ENCODE measurements at regions not wholly inside any gene's neighbourhood (a gene's known extent, or its start where the extent isn't known, plus 50 kb on each side); places are given as distances from the start of the nearest gene placed in this dataset.

DNA sequence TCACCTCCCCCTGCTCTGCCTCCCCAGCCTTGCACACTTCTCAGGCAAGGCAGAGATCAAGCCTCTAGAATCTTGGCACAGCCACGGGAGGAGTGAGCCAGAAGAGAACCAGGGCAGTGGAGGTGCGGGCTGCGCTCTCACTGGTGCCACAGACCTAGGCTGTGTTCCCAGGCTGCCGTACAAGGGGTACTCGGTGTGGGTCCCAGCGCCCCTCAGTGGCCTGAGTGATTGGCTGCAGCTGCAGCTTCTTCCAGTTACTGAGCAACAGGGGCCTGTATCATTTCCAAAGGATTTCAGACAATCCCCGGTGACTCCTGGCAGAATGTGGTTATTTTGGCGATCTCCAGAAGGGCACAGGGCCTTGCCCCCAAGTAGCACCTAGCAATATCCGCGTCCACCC is 1852.1 kb downstream of the TP53TG3F start:
- H3K27me3 ChIP-seq (ENCODE audit: insufficient read depth, poor library complexity, severe bottlenecking), result no peaks in the 10 kb centered on the region
- no peak overlapping the region for H3K27ac ChIP-seq (replicated peaks)
- DNase-seq (ENCODE audit: low read depth in 1 of 2, low spot score in 1 of 2), result no peak
- TF ChIP-seq GABPA (IDR thresholded peaks at IDR 0.05; ENCODE audit: low read depth), result no peak
- TF ChIP-seq SPI1 (IDR thresholded peaks at IDR 0.05; ENCODE audit: borderline replicate concordance, low read depth), result no peak
- TF ChIP-seq, protein P1, sequence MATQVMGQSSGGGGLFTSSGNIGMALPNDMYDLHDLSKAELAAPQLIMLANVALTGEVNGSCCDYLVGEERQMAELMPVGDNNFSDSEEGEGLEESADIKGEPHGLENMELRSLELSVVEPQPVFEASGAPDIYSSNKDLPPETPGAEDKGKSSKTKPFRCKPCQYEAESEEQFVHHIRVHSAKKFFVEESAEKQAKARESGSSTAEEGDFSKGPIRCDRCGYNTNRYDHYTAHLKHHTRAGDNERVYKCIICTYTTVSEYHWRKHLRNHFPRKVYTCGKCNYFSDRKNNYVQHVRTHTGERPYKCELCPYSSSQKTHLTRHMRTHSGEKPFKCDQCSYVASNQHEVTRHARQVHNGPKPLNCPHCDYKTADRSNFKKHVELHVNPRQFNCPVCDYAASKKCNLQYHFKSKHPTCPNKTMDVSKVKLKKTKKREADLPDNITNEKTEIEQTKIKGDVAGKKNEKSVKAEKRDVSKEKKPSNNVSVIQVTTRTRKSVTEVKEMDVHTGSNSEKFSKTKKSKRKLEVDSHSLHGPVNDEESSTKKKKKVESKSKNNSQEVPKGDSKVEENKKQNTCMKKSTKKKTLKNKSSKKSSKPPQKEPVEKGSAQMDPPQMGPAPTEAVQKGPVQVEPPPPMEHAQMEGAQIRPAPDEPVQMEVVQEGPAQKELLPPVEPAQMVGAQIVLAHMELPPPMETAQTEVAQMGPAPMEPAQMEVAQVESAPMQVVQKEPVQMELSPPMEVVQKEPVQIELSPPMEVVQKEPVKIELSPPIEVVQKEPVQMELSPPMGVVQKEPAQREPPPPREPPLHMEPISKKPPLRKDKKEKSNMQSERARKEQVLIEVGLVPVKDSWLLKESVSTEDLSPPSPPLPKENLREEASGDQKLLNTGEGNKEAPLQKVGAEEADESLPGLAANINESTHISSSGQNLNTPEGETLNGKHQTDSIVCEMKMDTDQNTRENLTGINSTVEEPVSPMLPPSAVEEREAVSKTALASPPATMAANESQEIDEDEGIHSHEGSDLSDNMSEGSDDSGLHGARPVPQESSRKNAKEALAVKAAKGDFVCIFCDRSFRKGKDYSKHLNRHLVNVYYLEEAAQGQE (IDR thresholded peaks at IDR 0.05; ENCODE audit: insufficient replicate concordance, low read depth), result no peak
- no peak for TF ChIP-seq POLR2AphosphoS5 (IDR thresholded peaks at IDR 0.05; ENCODE audit: low read depth)
- TF ChIP-seq, protein P2, sequence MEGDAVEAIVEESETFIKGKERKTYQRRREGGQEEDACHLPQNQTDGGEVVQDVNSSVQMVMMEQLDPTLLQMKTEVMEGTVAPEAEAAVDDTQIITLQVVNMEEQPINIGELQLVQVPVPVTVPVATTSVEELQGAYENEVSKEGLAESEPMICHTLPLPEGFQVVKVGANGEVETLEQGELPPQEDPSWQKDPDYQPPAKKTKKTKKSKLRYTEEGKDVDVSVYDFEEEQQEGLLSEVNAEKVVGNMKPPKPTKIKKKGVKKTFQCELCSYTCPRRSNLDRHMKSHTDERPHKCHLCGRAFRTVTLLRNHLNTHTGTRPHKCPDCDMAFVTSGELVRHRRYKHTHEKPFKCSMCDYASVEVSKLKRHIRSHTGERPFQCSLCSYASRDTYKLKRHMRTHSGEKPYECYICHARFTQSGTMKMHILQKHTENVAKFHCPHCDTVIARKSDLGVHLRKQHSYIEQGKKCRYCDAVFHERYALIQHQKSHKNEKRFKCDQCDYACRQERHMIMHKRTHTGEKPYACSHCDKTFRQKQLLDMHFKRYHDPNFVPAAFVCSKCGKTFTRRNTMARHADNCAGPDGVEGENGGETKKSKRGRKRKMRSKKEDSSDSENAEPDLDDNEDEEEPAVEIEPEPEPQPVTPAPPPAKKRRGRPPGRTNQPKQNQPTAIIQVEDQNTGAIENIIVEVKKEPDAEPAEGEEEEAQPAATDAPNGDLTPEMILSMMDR (IDR thresholded peaks at IDR 0.05; ENCODE audit: insufficient read depth, low read length), result no peak
- H3K4me3 ChIP-seq (replicated peaks; ENCODE audit: insufficient read depth, low read length), result no peak overlapping the region

DNA sequence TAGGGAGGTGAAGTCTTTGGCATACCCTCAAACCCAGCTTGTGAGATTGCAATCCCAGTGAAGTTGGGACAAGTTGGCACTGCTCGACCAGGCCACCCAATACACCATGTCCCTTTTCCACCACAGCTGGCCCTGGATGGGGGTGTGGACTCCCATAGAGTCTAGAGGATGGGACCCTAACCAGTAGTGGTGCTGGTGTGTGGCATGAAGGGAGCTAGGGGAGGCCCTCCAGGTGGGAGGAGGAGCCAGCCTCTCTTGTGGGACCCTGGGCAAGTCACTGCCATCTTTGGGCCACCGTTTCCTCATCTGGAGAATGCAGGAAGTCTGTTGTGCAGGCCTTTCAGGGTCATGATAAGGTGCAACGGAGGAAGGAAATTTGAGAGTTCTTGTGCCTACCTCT is 1854.9 kb downstream of the TP53TG3F start:
- H3K27me3 ChIP-seq (ENCODE audit: insufficient read depth, poor library complexity, severe bottlenecking), result no peaks in the 10 kb centered on the region
- TF ChIP-seq, protein P2 (IDR thresholded peaks at IDR 0.05; ENCODE audit: insufficient read depth, low read length), result no peak
- no peak for TF ChIP-seq POLR2AphosphoS5 (IDR thresholded peaks at IDR 0.05; ENCODE audit: low read depth)
- TF ChIP-seq SPI1 (IDR thresholded peaks at IDR 0.05; ENCODE audit: borderline replicate concordance, low read depth), result no peak
- TF ChIP-seq, protein P1 (IDR thresholded peaks at IDR 0.05; ENCODE audit: insufficient replicate concordance, low read depth), result no peak
- TF ChIP-seq GABPA (IDR thresholded peaks at IDR 0.05; ENCODE audit: low read depth), result no peak
- no peak overlapping the region for H3K27ac ChIP-seq (replicated peaks)
- H3K4me3 ChIP-seq (replicated peaks; ENCODE audit: insufficient read depth, low read length), result no peak overlapping the region
- DNase-seq (ENCODE audit: low read depth in 1 of 2, low spot score in 1 of 2), result no peak

DNA sequence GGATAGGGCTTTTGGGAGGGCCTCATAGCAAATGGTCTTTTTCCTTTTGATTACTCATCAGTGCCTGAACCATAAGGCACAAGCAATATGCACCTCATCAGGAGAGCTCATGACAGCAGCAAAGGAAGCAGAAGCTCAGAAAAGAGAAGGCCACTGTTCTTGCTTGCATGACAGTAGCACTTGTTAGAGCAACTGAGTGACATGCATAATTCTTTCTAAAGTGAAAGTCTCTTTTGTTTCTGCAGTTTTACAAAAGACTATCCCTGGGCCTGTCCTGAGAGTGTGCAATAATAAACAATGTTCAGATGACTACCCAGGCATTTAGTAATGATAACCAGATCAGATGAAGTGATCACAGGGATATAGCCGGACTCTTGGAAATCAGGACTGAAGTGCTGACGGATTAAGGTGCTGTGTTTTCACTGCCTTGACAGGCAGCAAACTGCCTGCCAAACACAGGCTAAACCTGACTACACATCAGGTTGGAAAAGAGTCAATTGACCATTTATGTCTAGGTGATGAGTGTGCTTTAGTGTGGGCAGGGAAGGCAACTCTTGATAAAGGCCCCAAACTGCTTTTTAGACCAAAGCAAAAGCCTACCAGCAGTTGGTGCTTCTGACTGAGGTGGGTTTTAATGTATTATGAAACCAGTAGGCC is 1860.3 kb downstream of the TP53TG3F start:
- Histone ChIP-seq H3K27me3 (ENCODE audit: insufficient read depth, poor library complexity, severe bottlenecking) (no peaks in the 10 kb centered on the region), H3K27ac (replicated peaks) (no peak overlapping the region)

More for the DNA sequence above, 1860.3 kb downstream of the TP53TG3F start:
- H3K4me3 ChIP-seq (replicated peaks; ENCODE audit: insufficient read depth, low read length), result no peak overlapping the region
- TF ChIP-seq SPI1 (IDR thresholded peaks at IDR 0.05; ENCODE audit: borderline replicate concordance, low read depth) (no peak), POLR2AphosphoS5 (IDR thresholded peaks at IDR 0.05; ENCODE audit: low read depth) (no peak), GABPA (IDR thresholded peaks at IDR 0.05; ENCODE audit: low read depth) (no peak)
- TF ChIP-seq, protein P2 (IDR thresholded peaks at IDR 0.05; ENCODE audit: insufficient read depth, low read length), result no peak
- TF ChIP-seq, protein P1 (IDR thresholded peaks at IDR 0.05; ENCODE audit: insufficient replicate concordance, low read depth), result no peak
- no peak for DNase-seq (ENCODE audit: low read depth in 1 of 2, low spot score in 1 of 2)
